GM12878 (cell line): ENCODE measurements at regions not wholly inside any gene's neighbourhood (a gene's known extent, or its start where the extent isn't known, plus 50 kb on each side); places are given as distances from the start of the nearest gene placed in this dataset.

Source experiments
- ATAC-seq: fragments of 200-7000 bp; cut with Tn5 transposase; 3 replicates; pipeline ENCODE4 v1.9.1; 2020; ENCODE audit warnings: mild to moderate bottlenecking, moderate library complexity
- BruUV-seq: library from RNA; stranded (reverse); fragments of 400-500 nt; replicated peaks from 2 replicates; lab custom pipeline; 2021; lab: Mats Ljungman, UMichigan
- CTCF ChIA-PET: fragments of 300-600 bp; sonication (Branson Sonifier 250); formaldehyde crosslinking; extraction: SDS; loops from one replicate; lab custom pipeline; 2021; ENCODE audit warnings: inconsistent platforms; lab: Yijun Ruan, JAX
- POLR2A ChIA-PET: fragments of 350-600 bp; formaldehyde crosslinking; extraction: SDS; loops from one replicate; lab custom pipeline; 2021; ENCODE audit warnings: inconsistent platforms; lab: Charles Lee
- RAD21 ChIA-PET: fragments of 300-600 bp; sonication (Branson Sonifier 250); formaldehyde crosslinking; loops from one replicate; lab custom pipeline; 2023; ENCODE audit warnings: antibody characterized with exemption; ENCODE audit not compliant: unreplicated experiment; lab: Charles Lee
- SMC1A ChIA-PET: fragments of 300-600 bp; sonication (Branson Sonifier 250); formaldehyde crosslinking; loops from one replicate; lab custom pipeline; 2023; ENCODE audit not compliant: unreplicated experiment, uncharacterized antibody; lab: Charles Lee
- DNase-seq: peaks from one replicate; pipeline ENCODE4 v3.0.0-alpha.2; 2011; ENCODE audit warnings: low read depth, low spot score
- FAIRE-seq: peaks from 3 replicates; lab custom pipeline; 2011; peaks lifted over from hg19 to GRCh38; lab: Jason Lieb, UNC
- H2AFZ ChIP-seq: 2 replicates; pipeline ENCODE4 v1.6.0; 2011; ENCODE audit warnings: low read depth, low read length, control low read depth; ENCODE audit not compliant: control insufficient read depth
- H3K27ac ChIP-seq: 2 replicates; pipeline ENCODE4 v1.5.1; 2011; ENCODE audit warnings: control low read depth; ENCODE audit not compliant: control insufficient read depth, insufficient read depth
- H3K27me3 ChIP-seq, 2 experiments: replicated peaks in 1 of 2; 2 replicates each; pipeline versions ENCODE4 v1.6.0 to v1.6.1; 2011; ENCODE audit warnings: low read length in 1 of 2; ENCODE audit not compliant: control insufficient read depth in 2 of 2, insufficient read depth in 2 of 2
- H3K36me3 ChIP-seq, 2 experiments: 2 replicates each; pipeline ENCODE4 v1.5.1; 2011; ENCODE audit warnings: low read length in 1 of 2; ENCODE audit not compliant: control insufficient read depth in 2 of 2, insufficient read depth in 2 of 2
- H3K4me1 ChIP-seq: 2 replicates; pipeline ENCODE4 v1.6.1; 2011; ENCODE audit warnings: mild to moderate bottlenecking, low read length, moderate library complexity, mixed read lengths; ENCODE audit not compliant: control insufficient read depth, insufficient read depth
- H3K4me2 ChIP-seq: 2 replicates; pipeline ENCODE4 v1.6.0; 2011; ENCODE audit warnings: control low read depth; ENCODE audit not compliant: control insufficient read depth, insufficient read depth
- H3K4me3 ChIP-seq: fragments of 200-600 bp; sonication (generic); 2 replicates; pipeline ENCODE4 v1.5.1; 2016
- H3K79me2 ChIP-seq: 2 replicates; pipeline ENCODE4 v1.6.0; 2011; ENCODE audit warnings: low read length; ENCODE audit not compliant: control insufficient read depth, insufficient read depth
- H3K9ac ChIP-seq: 2 replicates; pipeline ENCODE4 v1.8.0; 2011; ENCODE audit warnings: low read length, control low read depth, mixed read lengths; ENCODE audit not compliant: control insufficient read depth, insufficient read depth
- H3K9me3 ChIP-seq: replicated peaks from 3 replicates; pipeline ENCODE4 v1.5.1; 2011; ENCODE audit warnings: mild to moderate bottlenecking, low read length; ENCODE audit not compliant: control insufficient read depth, insufficient read depth
- H4K20me1 ChIP-seq: 2 replicates; pipeline ENCODE4 v1.6.0; 2011; ENCODE audit not compliant: control insufficient read depth, insufficient read depth
- CBX5 ChIP-seq: sonication (generic); IDR thresholded peaks from 2 replicates; pipeline ENCODE4 v1.6.1; 2016; ENCODE audit warnings: low read depth, moderate library complexity, mild to moderate bottlenecking, inconsistent platforms
- DPF2 ChIP-seq: fragments of 450-650 bp; IDR thresholded peaks from 2 replicates; pipeline ENCODE4 v1.6.1; 2017; ENCODE audit warnings: mild to moderate bottlenecking
- ESRRA ChIP-seq: IDR thresholded peaks from 2 replicates; pipeline ENCODE4 v1.6.1; 2012; ENCODE audit warnings: mild to moderate bottlenecking, low read length, improper control_type of control experiment
- ETV6 ChIP-seq, 2 experiments: fragments of 450-650 bp in 1 of 2; IDR thresholded peaks in 1 of 2; conservative IDR thresholded peaks in 1 of 2; 2 replicates each; pipeline ENCODE4 v1.6.1; 2014; ENCODE audit warnings: antibody characterized with exemption in 1 of 2, borderline replicate concordance in 1 of 2, low read depth in 1 of 2, mild to moderate bottlenecking in 1 of 2, moderate library complexity in 1 of 2
- EZH2 ChIP-seq: IDR thresholded peaks from 2 replicates; pipeline ENCODE4 v1.6.1; 2012; ENCODE audit warnings: low read depth, mild to moderate bottlenecking, control low read depth, inconsistent platforms, low read length, borderline replicate concordance; ENCODE audit not compliant: control insufficient read depth
- IKZF2 ChIP-seq, 2 experiments: fragments of 450-650 bp; IDR thresholded peaks; 2 replicates each; pipeline ENCODE4 v1.6.1; 2017; ENCODE audit warnings: mild to moderate bottlenecking in 2 of 2, moderate library complexity in 2 of 2
- PAX8 ChIP-seq: fragments of 450-650 bp; IDR thresholded peaks from 2 replicates; pipeline ENCODE4 v1.6.1; 2017; ENCODE audit warnings: mild to moderate bottlenecking, moderate library complexity
- POU2F2 ChIP-seq: IDR thresholded peaks from 3 replicates; pipeline ENCODE4 v1.6.1; 2011; ENCODE audit warnings: low read depth, mild to moderate bottlenecking, low read length, borderline replicate concordance
- RAD51 ChIP-seq: fragments of 450-650 bp; IDR thresholded peaks from 2 replicates; pipeline ENCODE4 v1.6.1; 2016; ENCODE audit warnings: moderate library complexity, mild to moderate bottlenecking, inconsistent platforms
- RB1 ChIP-seq: fragments of 450-650 bp; formaldehyde crosslinking; IDR thresholded peaks from 2 replicates; pipeline ENCODE4 v1.6.1; 2017; ENCODE audit warnings: mild to moderate bottlenecking, borderline replicate concordance
- SP1 ChIP-seq: IDR thresholded peaks from one replicate; pipeline ENCODE4 v1.6.1; 2011; ENCODE audit warnings: low read depth, low read length
- STAT1 ChIP-seq: fragments of 450-650 bp; conservative IDR thresholded peaks from 2 replicates; pipeline ENCODE4 v1.6.1; 2014; ENCODE audit warnings: antibody characterized with exemption, mild to moderate bottlenecking
- TAF1 ChIP-seq: IDR thresholded peaks from 2 replicates; pipeline ENCODE4 v1.6.1; 2011; ENCODE audit warnings: mild to moderate bottlenecking, low read depth, low read length, borderline replicate concordance
- YY1 ChIP-seq: IDR thresholded peaks from 2 replicates; pipeline ENCODE4 v1.6.1; 2011; ENCODE audit warnings: low read depth, mild to moderate bottlenecking, low read length
- ZNF384 ChIP-seq: IDR thresholded peaks from 2 replicates; pipeline ENCODE4 v1.6.1; 2012; ENCODE audit warnings: low read depth, mild to moderate bottlenecking, low read length, improper control_type of control experiment, borderline replicate concordance
- ZZZ3 ChIP-seq: IDR thresholded peaks from 2 replicates; pipeline ENCODE4 v1.6.1; 2011; ENCODE audit warnings: low read depth; ENCODE audit not compliant: control insufficient read depth, insufficient read length
- WGBS: methylation state at CpG from one replicate; pipeline ENCODE4 v1.1.6; 2016; ENCODE audit warnings: low lambda C conversion rate; ENCODE audit not compliant: insufficient replicate concordance, insufficient coverage; ENCODE audit errors: missing lambda C conversion rate; 5-methylcytosine and 5-hydroxymethylcytosine counted together
- in situ Hi-C: fragments of 300-500 bp; cut with MboI; formaldehyde crosslinking; loops from 9 replicates; pipeline ENCODE4 v1.14.3; 2018; ENCODE audit warnings: mixed read lengths
- intact Hi-C: fragments of 100-400 bp; cut with micrococcal nuclease; formaldehyde crosslinking; loops from one replicate; pipeline ENCODE4 v1.14.2; 2022; ENCODE audit not compliant: unreplicated experiment

DNA sequence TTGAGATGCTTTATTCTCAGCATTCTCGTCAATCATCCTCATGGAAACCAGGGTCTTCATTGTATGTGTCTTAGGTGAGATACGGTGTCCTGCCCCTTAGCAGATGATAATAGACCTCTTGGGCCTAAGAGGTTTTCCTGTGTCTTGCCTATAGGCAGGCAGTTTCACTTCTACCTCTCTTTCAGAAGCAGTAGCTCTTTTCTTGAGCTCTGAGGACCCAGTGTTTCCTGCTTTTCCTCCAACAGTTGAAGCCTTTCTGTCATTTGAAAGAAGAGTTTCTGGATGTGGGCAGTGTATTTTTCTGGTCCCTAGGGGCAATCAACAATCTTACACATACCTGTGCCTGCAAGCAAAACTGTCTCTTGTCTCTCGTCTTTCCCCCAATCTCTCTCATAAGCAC is 1550.3 kb upstream of the LRRTM3 start:
- RAD21 ChIA-PET = interaction anchor here (0.7 kb wide), 1 partner anchor 225 kb away, joined by 3 read pairs; no protein-coding TSS in a partner anchor
- 13% methylated on average over 3 of the region's 3 CpGs for WGBS
- Histone ChIP-seq H3K4me1 (no peaks in the 10 kb centered on the region), H3K4me2 (no peak overlapping the region), H3K9ac (no peak overlapping the region), H3K27ac (no peak overlapping the region), H3K4me3 (no peak overlapping the region), H2AFZ (no peak overlapping the region), H3K36me3 (no peaks in the 10 kb centered on the region), H3K9me3 (no peaks in the 10 kb centered on the region), H3K79me2 (no peaks in the 10 kb centered on the region), H3K27me3 (no peaks in the 10 kb centered on the region), H4K20me1 (no peaks in the 10 kb centered on the region)
- ATAC-seq (no peak), DNase-seq (no peak), FAIRE-seq (no peak)
- in situ Hi-C loops = no loop called here
- no TSS peak for BruUV-seq
- POLR2A ChIA-PET = no interaction called here
- TF ChIP-seq DPF2 = no peak
- no peak for TF ChIP-seq YY1
- TF ChIP-seq PAX8 = no peak
- no peak for TF ChIP-seq SP1
- TF ChIP-seq POU2F2 = no peak
- SMC1A ChIA-PET = no interaction called here
- CTCF ChIA-PET = interaction anchor here (1.0 kb wide), 1 partner anchor 275 kb away, joined by 3 read pairs; no protein-coding TSS in a partner anchor
- intact Hi-C loops = no loop called here

DNA sequence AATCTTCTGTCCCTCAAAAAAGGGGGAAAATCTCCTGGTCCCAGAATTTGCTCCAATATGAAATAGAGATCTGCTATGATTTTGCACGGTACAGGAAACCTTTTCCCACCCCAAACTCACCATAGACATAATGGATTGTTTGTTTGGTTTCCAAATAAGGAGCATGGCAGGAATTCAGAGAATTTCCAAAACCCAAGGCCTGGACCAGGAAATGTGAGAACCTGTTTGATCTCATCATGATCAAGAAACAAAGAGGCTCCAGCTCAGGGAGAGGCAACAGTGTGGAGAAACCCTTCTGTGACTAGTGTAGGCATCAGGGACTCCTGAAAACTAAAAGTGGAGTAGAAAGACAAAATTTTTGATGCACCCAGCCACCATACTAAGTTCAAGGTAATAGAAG is 1548.1 kb upstream of the LRRTM3 start:
- Histone ChIP-seq H3K27me3 (no peaks in the 10 kb centered on the region), H3K36me3 (no peaks in the 10 kb centered on the region), H3K79me2 (no peaks in the 10 kb centered on the region), H3K4me2 (no peak overlapping the region), H3K4me3 (no peak overlapping the region), H3K9me3 (no peaks in the 10 kb centered on the region), H4K20me1 (no peaks in the 10 kb centered on the region), H3K27ac (no peak overlapping the region), H2AFZ (no peak overlapping the region), H3K9ac (no peak overlapping the region), H3K4me1 (no peaks in the 10 kb centered on the region)
- ChIA-PET RAD21 (no interaction called here), SMC1A (no interaction called here), CTCF (no interaction called here), POLR2A (no interaction called here)
- no TSS peak for BruUV-seq
- intact Hi-C loops (no loop called here), in situ Hi-C loops (no loop called here)
- FAIRE-seq (no peak), DNase-seq (no peak), ATAC-seq (no peak)
- TF ChIP-seq RB1 = no peak
- no peak for TF ChIP-seq CBX5
- no peak for TF ChIP-seq ETV6 (conservative IDR thresholded peaks at IDR 0.05 in 1 of 2, IDR thresholded peaks at IDR 0.05 in 1 of 2; ENCODE audit: borderline replicate concordance in 1 of 2, low read depth in 1 of 2)
- no peak for TF ChIP-seq IKZF2 (IDR thresholded peaks at IDR 0.05)
- no peak for TF ChIP-seq ESRRA
- TF ChIP-seq ZZZ3 = no peak
- no peak for TF ChIP-seq TAF1
- TF ChIP-seq STAT1 = no peak
- TF ChIP-seq RAD51 = no peak
- TF ChIP-seq EZH2 = no peak
- no peak for TF ChIP-seq ZNF384
- WGBS = 5% methylated on average over 1 of the region's 1 CpG
